Ascending aorta (tissue), 2 donors: ENCODE measurements at regions not wholly inside any gene's neighbourhood (a gene's known extent, or its start where the extent isn't known, plus 50 kb on each side); places are given as distances from the start of the nearest gene placed in this dataset.
"Not testable (repeated sequence)": the region's sequence is repeated elsewhere in the genome, so short reads cannot be mapped to it uniquely, and the experiment has no call there.

Experiments
- DNase-seq, 2 donors: peaks; one replicate each; pipeline ENCODE4 v3.0.0-alpha.2; 2019; ENCODE audit warnings: low spot score in 2 of 2
- H3K27ac ChIP-seq, 2 donors: fragments of 200-600 bp; sonication (generic); one replicate each; pipeline ENCODE4 v1.5.1; 2016 to 2017; ENCODE audit warnings: mild to moderate bottlenecking in 1 of 2
- H3K27me3 ChIP-seq: fragments of 200-600 bp; sonication (generic); one replicate; pipeline ENCODE4 v1.5.1; 2017
- H3K36me3 ChIP-seq, 2 donors: fragments of 200-600 bp; sonication (generic); one replicate each; pipeline ENCODE4 v1.5.1; 2016
- H3K4me1 ChIP-seq, 2 donors: fragments of 200-600 bp; sonication (generic); one replicate each; pipeline ENCODE4 v1.5.1; 2016 to 2017; ENCODE audit warnings: mild to moderate bottlenecking in 1 of 2
- H3K4me3 ChIP-seq, 2 donors: fragments of 200-600 bp; sonication (generic); one replicate each; pipeline ENCODE4 v1.5.1; 2016 to 2017; ENCODE audit warnings: mild to moderate bottlenecking in 1 of 2
- H3K9me3 ChIP-seq, 2 donors: fragments of 200-600 bp; sonication (generic); one replicate each; pipeline ENCODE4 v1.5.1; 2016
- intact Hi-C: fragments of 100-400 bp; cut with DNase I; formaldehyde crosslinking; loops from one replicate; pipeline ENCODE4 v1.15.1; 2023
- TF ChIP-seq, protein P1 (sequence below), 3 experiments: fragments of 200-600 bp in 2 of 3; fragments of 450-650 bp in 1 of 3; sonication (generic) in 2 of 3; IDR thresholded peaks; one replicate each; pipeline ENCODE4 v1.5.1; 2016 to 2019; ENCODE audit warnings: antibody characterized with exemption in 3 of 3, mild to moderate bottlenecking in 1 of 3, moderate library complexity in 1 of 3

DNA sequence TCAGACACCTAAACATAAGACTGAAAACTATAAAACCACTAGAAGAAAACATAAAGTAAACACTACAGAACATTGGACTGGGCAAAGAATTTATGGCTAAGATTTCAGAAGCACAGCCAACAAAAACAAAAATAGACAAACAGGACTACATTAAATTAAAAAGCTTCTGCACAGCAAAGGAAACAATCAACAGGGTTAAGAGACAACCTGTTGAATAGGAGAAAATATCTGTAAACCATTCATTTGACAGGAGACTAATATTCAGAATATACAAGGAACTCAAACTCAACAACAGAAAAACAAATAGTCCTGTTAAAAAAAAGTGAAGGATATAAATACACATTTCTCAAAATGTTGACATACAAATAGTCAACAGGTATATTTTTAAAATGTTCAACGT lies 106.7 kb upstream of the FANCL start:
- no peaks in the 10 kb centered on the region for H3K27me3 ChIP-seq
- H3K27ac ChIP-seq = no peak overlapping the region
- peaks cover 0 to 8% of the 10 kb centered on the region in 2 donors for H3K9me3 ChIP-seq
- intact Hi-C loops = no loop called here
- DNase-seq = no peak
- H3K4me3 ChIP-seq = no peak overlapping the region
- TF ChIP-seq, protein P1, sequence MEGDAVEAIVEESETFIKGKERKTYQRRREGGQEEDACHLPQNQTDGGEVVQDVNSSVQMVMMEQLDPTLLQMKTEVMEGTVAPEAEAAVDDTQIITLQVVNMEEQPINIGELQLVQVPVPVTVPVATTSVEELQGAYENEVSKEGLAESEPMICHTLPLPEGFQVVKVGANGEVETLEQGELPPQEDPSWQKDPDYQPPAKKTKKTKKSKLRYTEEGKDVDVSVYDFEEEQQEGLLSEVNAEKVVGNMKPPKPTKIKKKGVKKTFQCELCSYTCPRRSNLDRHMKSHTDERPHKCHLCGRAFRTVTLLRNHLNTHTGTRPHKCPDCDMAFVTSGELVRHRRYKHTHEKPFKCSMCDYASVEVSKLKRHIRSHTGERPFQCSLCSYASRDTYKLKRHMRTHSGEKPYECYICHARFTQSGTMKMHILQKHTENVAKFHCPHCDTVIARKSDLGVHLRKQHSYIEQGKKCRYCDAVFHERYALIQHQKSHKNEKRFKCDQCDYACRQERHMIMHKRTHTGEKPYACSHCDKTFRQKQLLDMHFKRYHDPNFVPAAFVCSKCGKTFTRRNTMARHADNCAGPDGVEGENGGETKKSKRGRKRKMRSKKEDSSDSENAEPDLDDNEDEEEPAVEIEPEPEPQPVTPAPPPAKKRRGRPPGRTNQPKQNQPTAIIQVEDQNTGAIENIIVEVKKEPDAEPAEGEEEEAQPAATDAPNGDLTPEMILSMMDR (IDR thresholded peaks at IDR 0.05) = no peak
- H3K4me1 ChIP-seq = no peaks in the 10 kb centered on the region
- no peaks in the 10 kb centered on the region for H3K36me3 ChIP-seq

DNA sequence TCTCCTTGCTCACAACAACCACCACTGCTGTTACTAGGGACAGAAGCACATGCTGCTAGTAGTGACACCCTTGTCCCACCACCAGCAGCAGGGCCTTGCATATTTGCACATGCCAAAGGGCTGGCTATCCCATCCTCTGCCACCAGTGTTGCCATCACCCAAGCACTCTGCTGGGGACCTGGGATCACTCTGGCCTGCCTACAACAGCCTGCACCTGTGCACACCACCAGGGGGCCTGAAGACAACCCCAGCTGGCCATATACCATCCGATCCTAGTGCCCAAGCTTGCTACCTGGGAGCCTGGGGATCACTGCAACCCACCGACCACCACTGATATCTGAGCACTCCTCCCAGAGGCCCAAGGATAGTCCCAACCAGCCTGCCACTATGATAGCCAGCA lies 99.9 kb upstream of the FANCL start:
- TF ChIP-seq, protein P1 (IDR thresholded peaks at IDR 0.05) = no peak
- Histone ChIP-seq H3K4me1 (no peaks in the 10 kb centered on the region), H3K36me3 (no peaks in the 10 kb centered on the region), H3K27ac (no peak overlapping the region), H3K4me3 (no peak overlapping the region), H3K27me3 (no peaks in the 10 kb centered on the region), H3K9me3 (peaks cover 0 to 7% of the 10 kb centered on the region in 2 donors)
- intact Hi-C loops = no loop called here
- no peak for DNase-seq

DNA sequence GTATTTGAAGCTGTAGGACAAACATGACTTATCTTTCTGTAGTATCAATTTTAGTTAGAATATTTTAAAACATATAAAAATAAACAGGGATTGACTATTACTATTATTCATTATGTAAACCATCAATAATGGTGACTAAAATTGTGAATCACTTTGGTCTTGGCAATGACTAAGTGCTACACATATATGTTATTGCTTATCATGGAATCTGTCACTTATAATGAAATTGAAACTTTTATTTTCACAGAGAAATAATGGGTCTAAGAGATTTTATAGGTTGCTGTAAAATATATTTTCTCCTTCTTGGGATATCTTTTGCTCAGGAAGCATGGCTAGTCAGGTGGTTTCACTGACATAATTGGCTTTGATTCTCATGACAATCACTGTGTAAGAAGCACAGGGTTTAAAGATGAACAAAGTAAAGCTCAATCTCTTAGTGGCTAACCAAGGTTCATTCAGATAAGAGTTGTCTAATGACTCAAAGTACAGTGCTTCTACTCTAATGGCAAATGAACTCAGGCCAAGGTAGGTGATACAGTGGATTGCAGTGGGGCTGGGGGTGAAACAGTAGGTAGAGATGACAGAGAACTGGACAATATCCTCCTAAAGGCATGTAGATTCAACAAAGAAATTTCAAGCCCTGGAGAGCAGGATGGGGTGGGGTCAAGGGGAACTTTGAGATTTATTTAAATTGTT lies 98.6 kb upstream of the FANCL start:
- intact Hi-C loops = no loop called here
- TF ChIP-seq, protein P1 (IDR thresholded peaks at IDR 0.05) = no peak
- no peaks in the 10 kb centered on the region for H3K27me3 ChIP-seq
- H3K4me1 ChIP-seq = no peaks in the 10 kb centered on the region
- H3K9me3 ChIP-seq = peaks cover 0 to 7% of the 10 kb centered on the region in 2 donors
- H3K36me3 ChIP-seq = no peaks in the 10 kb centered on the region
- no peak for DNase-seq
- no peak overlapping the region for H3K4me3 ChIP-seq
- H3K27ac ChIP-seq = no peak overlapping the region

DNA sequence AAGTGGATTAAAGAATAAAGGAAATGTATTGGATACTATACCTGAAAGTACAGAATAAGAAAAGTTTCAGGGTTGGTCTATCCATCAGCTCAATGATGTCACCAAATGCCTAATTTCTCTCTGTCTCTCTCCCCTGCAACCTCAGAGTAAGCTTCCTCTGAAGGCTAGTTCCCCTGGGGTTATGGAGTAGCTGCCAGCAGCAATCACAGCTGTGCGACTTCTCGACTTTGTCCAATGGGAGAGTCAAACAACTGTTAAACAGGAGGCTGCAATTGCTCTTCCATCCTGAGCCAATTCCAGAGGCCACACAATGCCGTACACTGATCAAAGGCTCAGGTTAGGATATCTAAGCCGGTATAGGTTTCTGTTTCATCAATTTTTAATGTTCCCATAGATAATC lies 95.3 kb upstream of the FANCL start:
- no peak for DNase-seq
- no peak overlapping the region for H3K4me3 ChIP-seq
- H3K27me3 ChIP-seq = no peaks in the 10 kb centered on the region
- no peaks in the 10 kb centered on the region for H3K9me3 ChIP-seq
- TF ChIP-seq, protein P1 (IDR thresholded peaks at IDR 0.05) = no peak
- H3K36me3 ChIP-seq = no peaks in the 10 kb centered on the region
- no peak overlapping the region for H3K27ac ChIP-seq
- intact Hi-C loops = no loop called here
- H3K4me1 ChIP-seq = no peaks in the 10 kb centered on the region

DNA sequence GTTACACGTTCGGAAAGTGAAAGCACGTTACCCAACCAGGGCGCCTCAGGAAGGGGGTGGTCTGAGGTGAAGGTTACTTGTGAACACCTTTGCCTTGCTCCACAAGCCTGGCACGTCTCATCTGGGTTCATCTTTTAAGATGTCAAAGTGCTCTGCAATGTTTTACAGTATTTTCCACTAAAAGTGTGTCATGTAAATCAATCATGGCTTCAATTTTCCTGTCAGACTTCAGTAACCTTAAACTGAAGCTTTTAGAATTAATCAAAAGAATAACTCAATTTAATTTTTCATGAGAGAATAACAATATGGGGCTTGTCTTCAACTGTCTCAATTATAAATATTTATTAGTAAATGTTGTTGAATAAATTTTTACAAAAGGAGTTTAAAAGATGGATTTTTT lies 93.3 kb upstream of the FANCL start:
- DNase-seq = no peak
- no peak overlapping the region for H3K27ac ChIP-seq
- TF ChIP-seq, protein P1 (IDR thresholded peaks at IDR 0.05) = no peak
- no peak overlapping the region for H3K4me3 ChIP-seq
- no peaks in the 10 kb centered on the region for H3K27me3 ChIP-seq
- H3K4me1 ChIP-seq = no peaks in the 10 kb centered on the region
- intact Hi-C loops = no loop called here
- H3K9me3 ChIP-seq = no peaks in the 10 kb centered on the region
- no peaks in the 10 kb centered on the region for H3K36me3 ChIP-seq

DNA sequence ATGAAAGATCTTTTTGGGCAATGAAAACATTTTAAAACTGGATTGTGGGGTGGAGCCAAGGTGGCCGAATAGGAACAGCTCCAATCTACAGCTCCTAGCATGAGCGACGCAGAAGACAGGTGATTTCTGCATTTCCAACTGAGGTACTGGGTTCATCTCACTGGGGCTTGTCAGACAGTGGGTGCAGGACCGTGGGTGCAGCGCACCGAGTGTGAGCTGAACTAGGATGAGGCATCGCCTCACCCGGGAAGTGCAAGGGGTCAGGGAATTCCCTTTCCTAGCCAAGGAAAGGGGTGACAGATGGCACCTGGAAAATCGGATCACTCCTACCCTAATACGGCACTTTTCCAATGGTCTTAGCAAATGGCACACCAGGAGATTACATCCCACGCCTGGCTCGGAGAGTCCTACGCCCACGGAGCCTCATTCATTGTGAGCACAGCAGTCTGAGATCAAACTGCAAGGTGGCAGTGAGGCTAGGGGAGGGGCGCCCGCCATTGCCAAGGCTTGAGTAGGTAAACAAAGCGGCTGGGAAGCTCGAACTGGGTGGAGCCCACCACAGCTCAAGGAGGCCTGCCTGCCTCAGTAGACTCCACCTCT lies 84.3 kb upstream of the FANCL start:
- H3K27me3 ChIP-seq, H3K36me3 ChIP-seq, DNase-seq, intact Hi-C loops, H3K4me1 ChIP-seq, H3K27ac ChIP-seq, H3K4me3 ChIP-seq, H3K9me3 ChIP-seq: not testable (repeated sequence)
